ENCODE measurements at regions not wholly inside any gene's neighbourhood (a gene's known extent, or its start where the extent isn't known, plus 50 kb on each side); places are given as distances from the start of the nearest gene placed in this dataset.

GRCh38 chr10:8306685-8307364 lies 252.3 kb downstream of the GATA3 start (continued):
- TF ChIP-seq CUX1 (IDR thresholded peaks at IDR 0.05; ENCODE audit: insufficient replicate concordance, low read depth, low read length) = no peak
- no peak for TF ChIP-seq IKZF2 (IDR thresholded peaks at IDR 0.05)
- no peak for TF ChIP-seq ZNF384 (IDR thresholded peaks at IDR 0.05; ENCODE audit: borderline replicate concordance, low read depth, low read length)

GRCh38 chr10:8310930-8311329 lies 256.4 kb downstream of the GATA3 start:
- no peaks in the 10 kb centered on the region for H3K36me3 ChIP-seq (ENCODE audit: control insufficient read depth in 2 of 2, insufficient read depth in 2 of 2, low read length in 1 of 2)
- H3K4me3 ChIP-seq = no peak overlapping the region
- H3K27ac ChIP-seq (ENCODE audit: control insufficient read depth, insufficient read depth) = no peak overlapping the region
- no peak overlapping the region for H3K9ac ChIP-seq (ENCODE audit: control insufficient read depth, insufficient read depth, low read length)
- H3K79me2 ChIP-seq (ENCODE audit: control insufficient read depth, insufficient read depth, low read length) = no peaks in the 10 kb centered on the region
- ChIA-PET SMC1A (ENCODE audit: uncharacterized antibody, unreplicated experiment) (interaction anchor here (0.6 kb wide), 1 partner anchor 513 kb away, joined by 3 read pairs; no protein-coding TSS in a partner anchor), CTCF (no interaction called here), RAD21 (ENCODE audit: unreplicated experiment) (no interaction called here), POLR2A (no interaction called here)
- no peak for ATAC-seq
- no peak for DNase-seq (ENCODE audit: low read depth, low spot score)
- H4K20me1 ChIP-seq (ENCODE audit: control insufficient read depth, insufficient read depth) = no peaks in the 10 kb centered on the region
- no peak overlapping the region for H3K4me2 ChIP-seq (ENCODE audit: control insufficient read depth, insufficient read depth)
- no TSS peak for BruUV-seq (replicated peaks)
- in situ Hi-C loops (cut with MboI) = no loop called here
- H3K27me3 ChIP-seq (replicated peaks in 1 of 2; ENCODE audit: control insufficient read depth in 2 of 2, insufficient read depth in 2 of 2, low read length in 1 of 2) = no peaks in the 10 kb centered on the region
- intact Hi-C loops (cut with micrococcal nuclease; ENCODE audit: unreplicated experiment) = no loop called here
- no peak overlapping the region for H2AFZ ChIP-seq (ENCODE audit: control insufficient read depth, low read depth, low read length)
- 0% methylated on average over 2 of the region's 2 CpGs for WGBS (ENCODE audit: insufficient coverage, insufficient replicate concordance, low lambda C conversion rate, missing lambda C conversion rate)
- no peaks in the 10 kb centered on the region for H3K4me1 ChIP-seq (ENCODE audit: control insufficient read depth, insufficient read depth, low read length)
- no peaks in the 10 kb centered on the region for H3K9me3 ChIP-seq (replicated peaks; ENCODE audit: control insufficient read depth, insufficient read depth, low read length)
- FAIRE-seq = no peak
- TF ChIP-seq POLR2AphosphoS5 (IDR thresholded peaks at IDR 0.05; ENCODE audit: low read length) (no peak), PAX8 (IDR thresholded peaks at IDR 0.05) (no peak), POLR2A (IDR thresholded peaks at IDR 0.05; ENCODE audit: low read depth, low read length) (no peak), FOXM1 (IDR thresholded peaks at IDR 0.05; ENCODE audit: low read depth, low read length) (no peak), PRDM15 (CRISPR knock-in tag; IDR thresholded peaks at IDR 0.05) (no peak), EED (IDR thresholded peaks at IDR 0.05; ENCODE audit: low read depth) (no peak), CREB1 (IDR thresholded peaks at IDR 0.05; ENCODE audit: low read depth) (no peak), EGR1 (IDR thresholded peaks at IDR 0.05; ENCODE audit: borderline replicate concordance in 1 of 2, low read depth in 2 of 2, low read length in 2 of 2) (no peak), IKZF2 (IDR thresholded peaks at IDR 0.05) (no peak), MTA3 (IDR thresholded peaks at IDR 0.05; ENCODE audit: borderline replicate concordance, low read length) (no peak), RCOR1 (conservative IDR thresholded peaks at IDR 0.05; ENCODE audit: low read depth, low read length) (no peak), SPI1 (IDR thresholded peaks at IDR 0.05; ENCODE audit: borderline replicate concordance, insufficient read depth, low read depth, low read length) (no peak)
